NCI-H1048 (cell line): ENCODE measurements at regions not wholly inside any gene's neighbourhood (a gene's known extent, or its start where the extent isn't known, plus 50 kb on each side); places are given as distances from the start of the nearest gene placed in this dataset.

Experiments
- DNase-seq: peaks from one replicate; lab custom pipeline; 2025; lab: John Stamatoyannopoulos, UW

DNA sequence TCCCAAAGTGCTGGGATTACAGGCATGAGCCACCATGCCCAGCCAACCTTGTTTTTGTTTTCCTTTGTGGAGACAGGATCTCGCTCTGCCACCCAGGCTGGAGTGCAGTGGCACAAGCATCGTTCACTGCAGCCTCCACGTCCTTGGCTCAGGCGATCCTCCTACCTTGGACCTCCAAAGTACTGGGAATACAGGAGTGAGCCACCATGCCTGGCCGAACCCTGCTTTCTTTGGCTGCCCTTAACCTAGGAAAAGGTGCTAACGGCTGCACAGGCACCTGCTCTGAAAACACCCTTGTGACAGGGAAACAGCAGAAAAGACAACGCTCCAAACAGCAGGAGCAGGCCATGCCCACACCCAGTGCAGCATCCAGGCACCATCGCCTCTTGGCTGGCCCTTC lies 71.9 kb downstream of the OAT start:
- no peak for DNase-seq

DNA sequence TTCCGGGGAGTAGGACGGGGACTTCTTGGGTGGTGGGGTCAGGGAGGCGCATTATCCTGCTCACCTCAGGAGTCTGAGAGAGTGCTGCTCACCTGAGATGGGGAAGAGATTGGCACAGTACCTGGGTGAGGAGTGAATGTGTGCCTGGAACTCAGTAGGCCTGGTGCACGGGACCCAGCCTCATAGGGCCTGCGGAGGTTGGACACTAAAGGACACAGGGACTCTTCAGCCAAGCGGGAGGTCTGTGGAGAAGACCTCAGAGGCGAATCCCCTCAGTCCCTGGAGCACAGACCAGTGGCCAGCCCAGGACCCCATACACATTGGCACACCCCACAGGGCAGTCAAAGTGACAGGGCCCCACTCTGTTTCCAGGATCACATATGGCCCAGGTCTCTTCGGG lies 73.2 kb downstream of the OAT start:
- no peak for DNase-seq

DNA sequence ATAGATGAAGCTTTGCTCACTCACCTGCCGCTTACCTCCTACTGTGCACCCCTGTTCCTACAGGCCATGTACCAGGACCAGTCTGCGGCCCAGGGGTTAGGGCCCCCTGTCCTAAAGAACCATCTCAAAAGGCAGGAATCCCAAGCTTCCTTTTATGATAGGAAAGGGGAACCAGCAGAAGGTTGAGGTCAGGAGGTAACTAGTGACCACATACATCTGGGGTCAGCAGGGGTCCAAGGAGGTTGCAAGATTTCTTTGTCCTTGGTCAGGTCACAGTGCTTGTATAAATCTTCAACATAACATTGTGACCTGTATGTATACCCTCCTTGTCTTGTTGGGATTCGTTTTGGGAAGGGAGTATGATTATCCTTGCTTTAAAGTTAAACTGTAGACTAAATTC lies 73.8 kb downstream of the OAT start:
- no peak for DNase-seq

- no peak for DNase-seq
Observed at GRCh38 chr10:124344266-124344590, 74.5 kb downstream of the OAT start.

DNA sequence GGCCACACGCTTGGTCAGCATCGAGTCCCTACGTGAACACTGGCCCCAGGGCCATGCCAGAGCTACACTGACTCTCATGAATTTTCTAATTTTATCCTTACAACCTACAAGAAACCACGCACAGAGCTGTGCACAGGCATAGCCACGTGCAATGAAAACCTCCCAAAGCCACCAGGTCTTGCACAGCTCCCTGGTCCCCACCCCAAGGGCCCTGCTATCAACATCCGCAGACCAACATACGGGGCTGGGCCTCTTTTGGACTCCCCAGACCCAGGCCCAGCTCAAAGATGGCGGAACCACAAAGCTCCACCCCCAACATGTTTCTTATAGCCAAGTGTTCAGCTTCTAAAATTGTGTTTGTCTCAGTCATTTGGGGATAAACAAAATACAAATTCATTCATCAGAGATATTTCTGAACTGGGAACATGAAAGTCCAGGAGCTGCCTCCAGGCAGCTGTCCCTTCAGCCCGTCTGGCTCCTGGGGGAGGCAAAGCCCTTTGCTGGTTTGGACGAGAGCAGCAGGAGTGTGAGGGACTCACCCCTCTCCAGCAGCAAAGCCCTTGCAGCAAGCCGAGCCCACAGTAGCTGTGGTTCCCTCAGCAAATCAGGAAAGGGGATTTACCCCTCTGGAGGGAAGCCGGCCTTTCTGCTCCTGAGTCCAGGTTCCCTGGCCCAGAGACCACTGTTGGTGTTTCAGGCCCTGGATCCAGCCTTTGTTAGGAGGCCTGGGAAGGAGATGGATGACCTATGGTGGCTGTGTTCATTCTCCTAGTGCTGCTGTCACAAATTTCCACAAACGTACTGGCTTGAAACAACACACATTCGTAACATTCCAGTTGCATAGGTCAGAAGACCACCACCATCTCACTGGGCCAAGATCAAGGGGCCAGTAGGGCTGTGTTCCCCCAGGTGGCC lies 75.1 kb downstream of the OAT start:
- DNase-seq, result no peak

DNA sequence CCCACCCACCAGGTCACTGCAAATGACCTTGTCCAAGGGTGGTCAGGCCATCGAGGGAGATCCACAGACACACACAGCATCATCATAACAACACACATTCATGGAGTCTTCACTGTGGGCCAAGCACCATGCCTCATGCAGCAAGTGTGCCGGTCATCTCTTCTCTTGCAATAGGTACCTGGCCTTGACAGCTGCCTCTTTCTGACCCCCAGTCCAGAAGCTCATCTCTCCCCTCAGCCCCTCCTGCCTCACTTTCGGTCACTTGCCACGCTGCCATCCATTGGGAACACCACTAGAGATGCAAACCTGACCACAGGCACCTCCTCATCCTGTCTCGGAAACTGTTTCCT lies 75.9 kb downstream of the OAT start:
- no peak for DNase-seq

- no peak for DNase-seq
Observed at GRCh38 chr10:124342136-124342820, 76.4 kb downstream of the OAT start.

DNA sequence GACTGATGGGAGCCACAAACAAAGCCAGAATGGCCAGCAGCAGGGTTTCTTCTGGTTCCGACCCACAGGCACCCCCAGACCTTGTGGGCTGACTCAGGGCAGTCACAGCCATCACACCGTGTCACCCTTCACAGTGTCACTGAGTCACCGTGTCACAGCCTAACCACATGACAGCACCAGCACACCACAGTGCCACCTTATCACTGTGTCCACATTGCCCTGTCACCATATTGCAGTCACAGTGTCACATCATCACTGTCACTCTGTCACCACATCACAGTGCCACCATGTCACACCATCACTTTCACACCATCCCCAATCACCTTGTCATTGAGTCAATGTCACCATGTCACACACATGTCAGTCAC lies 77.0 kb downstream of the OAT start:
- DNase-seq, result no peak

DNA sequence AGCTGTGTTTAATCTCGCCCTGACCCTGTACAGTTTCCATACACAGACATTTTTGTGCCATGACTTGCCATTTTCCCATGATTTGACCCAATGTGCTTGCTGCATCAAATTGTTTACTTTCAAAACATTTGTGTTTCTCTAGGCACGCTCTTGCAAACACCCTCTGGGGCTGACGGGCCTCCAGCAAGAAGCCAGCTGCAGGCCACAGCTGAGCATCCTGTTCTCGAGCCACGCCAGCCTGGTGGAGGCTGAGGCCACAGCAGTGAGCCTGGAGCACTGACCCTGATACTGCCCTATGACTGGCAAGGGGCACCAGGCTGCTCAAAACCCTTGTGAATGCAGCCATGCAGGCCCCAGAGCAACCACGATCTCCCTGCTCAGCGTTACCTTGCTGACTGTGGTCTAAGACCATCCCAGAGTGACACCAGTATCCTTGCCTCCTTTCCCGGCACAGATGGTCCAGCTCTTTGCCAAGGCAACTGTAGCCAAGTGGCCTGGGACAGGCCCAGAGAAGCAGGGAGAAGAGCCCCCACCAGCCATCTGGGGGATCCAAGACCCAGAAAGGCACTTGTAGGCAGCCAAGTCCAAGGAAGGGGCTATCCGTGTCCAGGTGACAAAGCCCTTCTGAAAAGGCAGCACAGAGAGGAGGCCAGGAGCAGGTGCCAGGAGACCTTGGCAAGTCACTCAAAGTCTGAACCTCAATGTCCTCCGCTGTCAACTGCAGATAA lies 78.5 kb downstream of the OAT start:
- no peak for DNase-seq

DNA sequence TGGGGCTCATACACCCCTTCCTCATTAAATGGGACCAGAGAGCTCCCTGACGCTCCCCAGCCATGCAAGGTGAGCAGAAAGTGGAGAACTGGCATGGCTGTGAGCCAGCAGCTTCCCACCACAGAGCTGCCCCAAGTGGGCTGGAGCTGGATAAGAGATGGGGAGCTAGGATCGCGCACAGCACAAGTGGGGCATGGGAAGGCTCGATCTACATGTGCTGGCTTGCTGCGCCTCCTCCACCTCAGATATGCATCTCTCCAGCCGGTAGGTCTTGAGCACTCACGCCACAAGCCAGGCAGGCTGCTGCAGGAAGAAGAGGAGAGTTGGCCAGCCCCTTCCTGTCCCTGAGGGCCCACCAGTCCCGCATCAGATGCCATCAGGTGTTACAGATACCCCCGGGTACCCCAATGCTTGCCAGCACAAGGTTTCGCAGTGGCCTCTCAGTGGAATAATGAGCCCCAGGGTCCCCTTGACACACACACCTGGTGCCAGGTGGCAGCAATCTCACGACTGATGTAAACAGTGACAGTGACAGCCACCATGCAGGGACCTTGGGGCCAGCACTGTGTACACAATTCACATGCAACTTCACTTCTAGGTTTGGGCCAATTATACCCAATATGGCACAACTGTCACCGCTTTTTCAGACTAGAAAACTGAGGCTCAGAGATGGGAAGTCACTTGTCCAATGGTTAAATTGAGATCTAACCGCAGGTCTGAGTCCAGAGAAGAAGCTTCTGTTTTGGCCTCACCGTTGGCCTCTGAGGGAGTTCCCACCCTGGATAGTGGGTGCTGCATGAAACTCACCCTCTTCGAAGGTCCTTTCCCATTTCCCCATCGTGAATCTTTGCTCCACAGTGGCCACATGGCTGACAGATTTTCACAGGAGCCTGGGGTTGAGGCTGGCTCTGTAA lies 79.3 kb downstream of the OAT start:
- DNase-seq, result no peak

DNA sequence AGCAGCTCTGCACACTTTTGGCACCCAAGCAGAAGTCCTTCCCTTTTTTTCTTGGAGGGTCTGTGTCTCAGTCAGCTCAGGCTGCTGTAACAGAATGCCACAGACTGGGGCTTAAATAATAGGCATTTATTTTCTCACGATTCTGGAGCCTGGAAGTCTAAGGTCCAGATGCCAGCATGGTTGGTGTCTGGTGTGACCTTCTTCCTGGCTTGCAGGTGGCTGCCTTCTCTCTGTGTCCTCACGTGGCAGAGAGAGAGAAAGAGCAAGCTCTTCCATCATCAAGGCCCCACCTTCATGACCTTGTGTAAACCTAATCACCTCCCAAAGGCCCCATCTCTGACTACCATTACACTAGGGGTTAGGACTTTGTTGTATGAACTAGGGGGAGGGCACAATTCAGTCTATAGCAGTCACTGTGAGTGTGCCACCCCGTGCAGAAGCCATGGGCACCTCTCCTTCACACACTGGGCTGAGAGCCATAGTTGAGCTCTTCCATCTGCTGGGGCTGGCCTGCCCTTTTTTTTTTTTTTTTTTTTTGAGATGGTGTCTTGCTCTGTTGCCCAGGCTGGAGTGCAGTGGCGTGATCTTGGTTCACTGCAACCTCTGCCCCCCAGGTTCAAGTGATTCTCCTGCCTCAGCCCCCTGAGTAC lies 80.3 kb downstream of the OAT start:
- DNase-seq, result no peak

GRCh38 chr10:124336186-124336585 lies 82.5 kb downstream of the OAT start:
- DNase-seq, result no peak

DNA sequence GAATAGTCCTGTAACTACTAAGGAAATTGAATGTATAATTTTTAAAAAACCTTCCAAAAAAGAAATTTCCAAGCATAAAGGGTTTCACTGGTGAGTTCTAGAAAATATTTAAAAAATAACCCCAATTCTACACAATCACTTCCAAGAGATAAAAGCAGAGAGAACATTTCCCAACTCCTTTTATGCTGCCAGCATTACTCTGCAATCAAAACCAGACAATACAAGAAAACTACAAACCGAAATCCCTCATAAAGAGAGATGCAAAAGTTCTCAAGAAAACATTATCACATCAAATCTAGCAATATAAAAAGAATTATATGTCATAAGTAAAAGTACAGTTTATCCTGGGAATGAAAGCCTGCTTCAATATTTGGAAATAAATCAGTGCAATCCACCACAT lies 84.8 kb downstream of the OAT start:
- DNase-seq, result no peak

GRCh38 chr10:124332426-124332825 lies 86.3 kb downstream of the OAT start:
- DNase-seq, result no peak

GRCh38 chr10:124329941-124330340 lies 88.8 kb downstream of the OAT start:
- no peak for DNase-seq

DNA sequence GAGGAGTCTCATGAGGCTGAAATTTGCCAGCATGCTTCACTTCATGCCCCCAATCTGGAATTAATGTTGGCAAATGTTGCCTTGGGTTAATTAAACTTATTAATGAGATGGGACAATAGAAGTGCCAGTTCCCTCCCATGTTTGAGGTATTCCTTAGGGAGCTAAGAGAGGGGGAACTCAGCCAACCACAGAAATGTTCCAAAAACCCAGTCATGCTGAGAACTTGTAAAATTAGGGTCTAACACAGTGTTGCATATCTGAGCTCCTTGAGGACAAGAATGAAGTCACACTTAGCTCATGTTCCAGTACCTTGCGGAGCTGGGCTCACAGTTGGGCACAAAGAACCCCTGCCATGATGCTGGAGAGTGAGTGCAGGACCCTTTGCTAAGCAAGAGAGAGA lies 89.4 kb downstream of the OAT start:
- no peak for DNase-seq

GRCh38 chr10:124328477-124329220 lies 90.1 kb downstream of the OAT start:
- no peak for DNase-seq

DNA sequence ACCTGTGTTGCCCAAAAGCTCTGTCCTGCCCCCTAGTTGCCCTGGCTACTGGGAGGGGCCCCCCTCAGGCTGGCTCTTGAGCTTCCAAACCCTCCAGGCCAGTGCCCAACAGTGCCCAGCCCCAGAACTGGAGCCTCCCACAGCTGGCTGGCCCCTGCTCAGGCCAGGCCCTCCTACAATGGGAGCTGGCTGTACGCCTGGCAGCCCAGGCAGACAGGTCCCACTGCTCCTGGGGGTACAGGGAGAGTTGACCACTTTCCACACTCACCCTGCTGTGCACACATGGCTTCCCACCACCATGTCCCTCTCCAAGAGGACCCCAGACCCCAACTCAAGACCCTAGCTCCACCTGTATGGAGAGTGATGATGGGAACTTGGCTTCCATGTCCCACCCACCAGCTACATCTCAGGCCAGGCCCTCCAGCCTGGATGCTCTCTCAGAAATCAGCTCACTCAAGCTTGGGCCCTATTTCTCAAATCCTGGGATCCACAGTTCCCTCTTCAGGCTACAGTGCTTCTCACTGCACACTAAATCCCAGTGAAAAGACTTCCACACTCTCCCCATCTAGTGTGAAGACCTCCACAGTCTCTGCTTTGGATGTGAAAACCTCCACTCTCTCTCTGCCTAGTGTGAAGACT lies 92.6 kb downstream of the OAT start:
- DNase-seq, result no peak

GRCh38 chr10:124325633-124325914 lies 93.1 kb downstream of the OAT start:
- DNase-seq, result no peak

GRCh38 chr10:124324856-124325632 lies 93.7 kb downstream of the OAT start:
- no peak for DNase-seq
